RWPE2 (cell line): ENCODE measurements at regions not wholly inside any gene's neighbourhood (a gene's known extent, or its start where the extent isn't known, plus 50 kb on each side); places are given as distances from the start of the nearest gene placed in this dataset.

Source experiments
- ATAC-seq: fragments of 200-7000 bp; cut with Tn5 transposase; 3 replicates; pipeline ENCODE4 v1.9.1; 2021; ENCODE audit warnings: low read depth
- DNase-seq: peaks from one replicate; pipeline ENCODE4 v3.0.0-alpha.2; 2020; ENCODE audit warnings: low spot score
- H3K27ac ChIP-seq: fragments of 450-650 bp; 2 replicates; pipeline ENCODE4 v1.5.1; 2017; ENCODE audit warnings: mild to moderate bottlenecking; ENCODE audit not compliant: poor library complexity, severe bottlenecking
- H3K27me3 ChIP-seq: fragments of 250-450 bp; sonication (Bioruptor Pico); 2 replicates; pipeline ENCODE4 v1.5.1; 2021; ENCODE audit warnings: mild to moderate bottlenecking, moderate library complexity; ENCODE audit not compliant: insufficient read depth, poor library complexity, severe bottlenecking
- H3K36me3 ChIP-seq: fragments of 250-450 bp; sonication (Bioruptor Pico); 2 replicates; pipeline ENCODE4 v1.5.1; 2020; ENCODE audit warnings: low read depth, mild to moderate bottlenecking, moderate library complexity
- H3K4me1 ChIP-seq: fragments of 250-450 bp; sonication (Bioruptor Pico); 2 replicates; pipeline ENCODE4 v1.5.1; 2021; ENCODE audit warnings: mild to moderate bottlenecking, moderate library complexity; ENCODE audit not compliant: insufficient read depth, poor library complexity, severe bottlenecking
- H3K4me3 ChIP-seq: fragments of 250-450 bp; sonication (Bioruptor Pico); 2 replicates; pipeline ENCODE4 v1.5.1; 2021; ENCODE audit warnings: mild to moderate bottlenecking, moderate library complexity; ENCODE audit not compliant: severe bottlenecking
- H3K9me3 ChIP-seq: fragments of 250-450 bp; sonication (Bioruptor Pico); 2 replicates; pipeline ENCODE4 v1.5.1; 2021; ENCODE audit warnings: mild to moderate bottlenecking, moderate library complexity; ENCODE audit not compliant: severe bottlenecking
- CTCF ChIP-seq: fragments of 450-650 bp; IDR thresholded peaks from one replicate; pipeline ENCODE4 v1.5.1; 2017; ENCODE audit warnings: mild to moderate bottlenecking, moderate library complexity; ENCODE audit not compliant: poor library complexity, severe bottlenecking

GRCh38 chr6:113281014-113281413, 576.1 kb upstream of the MARCKS start:
- no peak for ATAC-seq
- H3K27ac ChIP-seq = no peak overlapping the region
- TF ChIP-seq CTCF = no peak
- no peaks in the 10 kb centered on the region for H3K9me3 ChIP-seq
- DNase-seq = no peak
- no peak overlapping the region for H3K4me3 ChIP-seq
- no peaks in the 10 kb centered on the region for H3K36me3 ChIP-seq
- no peaks in the 10 kb centered on the region for H3K4me1 ChIP-seq
- H3K27me3 ChIP-seq = no peaks in the 10 kb centered on the region

- Histone ChIP-seq H3K9me3 (no peaks in the 10 kb centered on the region), H3K27ac (no peak overlapping the region), H3K27me3 (no peaks in the 10 kb centered on the region), H3K4me1 (no peaks in the 10 kb centered on the region), H3K36me3 (no peaks in the 10 kb centered on the region), H3K4me3 (no peak overlapping the region)
- ATAC-seq (no peak), DNase-seq (no peak)
- TF ChIP-seq CTCF = no peak
These were observed 575.7 kb upstream of the MARCKS start for GRCh38 chr6:113281431-113281830.

- Histone ChIP-seq H3K4me3 (no peak overlapping the region), H3K27me3 (no peaks in the 10 kb centered on the region), H3K9me3 (no peaks in the 10 kb centered on the region), H3K4me1 (no peaks in the 10 kb centered on the region), H3K27ac (no peak overlapping the region), H3K36me3 (no peaks in the 10 kb centered on the region)
- ATAC-seq = no peak
- DNase-seq = no peak
- no peak for TF ChIP-seq CTCF
These were observed 569.7 kb upstream of the MARCKS start for GRCh38 chr6:113287396-113287795.

- Histone ChIP-seq H3K27me3 (no peaks in the 10 kb centered on the region), H3K9me3 (no peaks in the 10 kb centered on the region), H3K4me3 (no peak overlapping the region), H3K4me1 (no peaks in the 10 kb centered on the region), H3K36me3 (no peaks in the 10 kb centered on the region), H3K27ac (no peak overlapping the region)
- TF ChIP-seq CTCF = no peak
- DNase-seq (no peak), ATAC-seq (no peak)
These were observed 568.7 kb upstream of the MARCKS start for GRCh38 chr6:113288409-113288808.

- Histone ChIP-seq H3K27me3 (no peaks in the 10 kb centered on the region), H3K36me3 (no peaks in the 10 kb centered on the region), H3K9me3 (no peaks in the 10 kb centered on the region), H3K27ac (no peak overlapping the region), H3K4me3 (no peak overlapping the region), H3K4me1 (no peaks in the 10 kb centered on the region)
- ATAC-seq (no peak), DNase-seq (no peak)
- TF ChIP-seq CTCF = no peak
These were observed 568.0 kb upstream of the MARCKS start for GRCh38 chr6:113289166-113289565.
